Breast epithelium (tissue), 3 donors: ENCODE measurements at regions not wholly inside any gene's neighbourhood (a gene's known extent, or its start where the extent isn't known, plus 50 kb on each side); places are given as distances from the start of the nearest gene placed in this dataset.

Source experiments
- CTCF ChIP-seq, 3 donors: fragments of 450-650 bp; IDR thresholded peaks; one replicate each; pipeline ENCODE4 v1.5.1; 2016 to 2017; ENCODE audit warnings: antibody characterized with exemption in 3 of 3, mild to moderate bottlenecking in 3 of 3, moderate library complexity in 3 of 3
- POLR2A ChIP-seq: fragments of 450-650 bp; IDR thresholded peaks from one replicate; pipeline ENCODE4 v1.6.1; 2016; ENCODE audit warnings: antibody characterized with exemption, mild to moderate bottlenecking, moderate library complexity
- POLR2AphosphoS5 ChIP-seq, 3 donors: sonication (generic); formaldehyde crosslinking; IDR thresholded peaks; one replicate each; pipeline ENCODE4 v1.6.1; 2017; ENCODE audit warnings: antibody characterized with exemption in 3 of 3

GRCh38 chr1:55926906-55927471 is 652.4 kb downstream of the PLPP3 start:
- TF ChIP-seq CTCF (IDR thresholded peaks at IDR 0.05), result no peak
- TF ChIP-seq POLR2A, result no peak
- TF ChIP-seq POLR2AphosphoS5 (IDR thresholded peaks at IDR 0.05), result no peak
